Ishikawa (cell line): ENCODE measurements at regions not wholly inside any gene's neighbourhood (a gene's known extent, or its start where the extent isn't known, plus 50 kb on each side); places are given as distances from the start of the nearest gene placed in this dataset.

ENCODE experiments used
- CEBPB ChIP-seq: IDR thresholded peaks from 2 replicates; pipeline ENCODE4 v1.6.1; 2012
- EP300 ChIP-seq: IDR thresholded peaks from 2 replicates; pipeline ENCODE4 v1.6.1; 2012; ENCODE audit warnings: borderline replicate concordance
- FOXM1 ChIP-seq: IDR thresholded peaks from 2 replicates; pipeline ENCODE4 v1.6.1; 2012; ENCODE audit warnings: low read depth, borderline replicate concordance
- RAD21 ChIP-seq: IDR thresholded peaks from 2 replicates; pipeline ENCODE4 v1.6.1; 2012; ENCODE audit warnings: low read depth
- TEAD4 ChIP-seq: IDR thresholded peaks from 2 replicates; pipeline ENCODE4 v1.6.1; 2012

DNA sequence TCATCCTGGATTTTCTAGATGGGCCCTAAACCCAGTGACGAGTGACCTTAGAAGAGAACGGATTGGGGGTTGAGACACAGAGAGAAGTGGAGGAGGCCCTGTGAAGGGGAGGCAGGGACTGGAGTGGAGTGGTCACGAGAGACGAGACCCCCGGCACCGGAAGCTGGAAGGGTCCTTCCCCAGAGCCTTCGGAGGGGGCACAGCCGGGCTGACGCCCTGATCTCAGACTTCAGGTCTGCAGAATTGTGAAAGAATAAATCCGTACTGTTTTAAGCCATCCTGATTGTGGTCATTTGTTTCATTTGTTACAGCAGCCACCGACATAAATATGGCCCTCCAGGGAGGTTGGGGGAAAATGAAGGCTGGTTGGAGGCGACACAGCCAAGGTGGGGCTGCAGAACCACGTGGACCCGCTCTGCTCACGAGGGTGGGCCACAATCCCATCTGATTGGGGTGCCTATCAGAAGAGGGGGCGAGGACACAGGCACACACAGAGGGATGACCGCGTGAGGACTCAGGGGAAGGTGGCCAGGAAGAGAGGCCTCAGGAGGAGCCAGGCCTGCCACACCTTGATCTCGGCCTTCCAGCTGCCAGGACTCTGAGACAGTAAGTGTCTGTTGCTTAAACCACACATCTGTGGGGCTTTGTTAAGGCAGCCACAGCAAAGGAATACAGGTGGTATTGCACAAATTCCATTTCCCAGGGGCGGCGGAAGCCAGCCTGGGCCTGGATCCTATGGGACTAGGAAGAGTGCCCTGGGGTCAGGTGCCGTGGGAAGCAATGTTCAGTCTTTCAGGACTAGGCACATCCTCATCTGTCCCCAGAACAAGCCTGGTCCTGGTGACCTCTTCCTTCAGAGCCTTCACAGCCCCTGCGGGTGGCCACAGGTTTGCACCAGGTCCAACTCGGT is 73.3 kb upstream of the SHANK2 start:
- TF ChIP-seq CEBPB (no peak), EP300 (no peak), TEAD4 (no peak), RAD21 (no peak), FOXM1 (no peak)
